ENCODE measurements at regions not wholly inside any gene's neighbourhood (a gene's known extent, or its start where the extent isn't known, plus 50 kb on each side); places are given as distances from the start of the nearest gene placed in this dataset.

GRCh38 chr1:38191461-38191860 is 144.9 kb upstream of the POU3F1 start:
- Histone ChIP-seq H3K4me1 (replicated peaks in 1 of 2; ENCODE audit: control insufficient read depth in 2 of 2, insufficient read depth in 2 of 2, low read length in 2 of 2) (no peaks in the 10 kb centered on the region), H3K27me3 (ENCODE audit: control insufficient read depth in 2 of 2, insufficient read depth in 2 of 2, low read length in 2 of 2) (peaks cover 50 to 80% of the 10 kb centered on the region in 2 experiments), H3K9me1 (ENCODE audit: control insufficient read depth, insufficient read depth, low read length) (no peaks in the 10 kb centered on the region), H3K4me3 (no peak overlapping the region), H3K36me3 (ENCODE audit: control insufficient read depth, insufficient read depth, low read length) (no peaks in the 10 kb centered on the region), H3K79me2 (ENCODE audit: control insufficient read depth, insufficient read depth, low read length) (no peaks in the 10 kb centered on the region), H3K9ac (ENCODE audit: insufficient read depth in 1 of 2, low read depth in 2 of 2, low read length in 2 of 2) (no peak overlapping the region), H3K9me3 (replicated peaks; ENCODE audit: control insufficient read depth, insufficient read depth, low read depth, low read length) (no peaks in the 10 kb centered on the region), H3K4me2 (ENCODE audit: insufficient read depth, low read length) (no peak overlapping the region), H3K27ac (ENCODE audit: extremely low read depth, low read depth, low read length) (no peak overlapping the region), H2AFZ (ENCODE audit: low read depth, low read length) (no peak overlapping the region), H4K20me1 (replicated peaks; ENCODE audit: control insufficient read depth, insufficient read depth, low read length) (no peaks in the 10 kb centered on the region)
- no peak for FAIRE-seq
- no TSS peak for BruUV-seq (replicated peaks)
- in situ Hi-C loops (cut with MboI): no loop called here
- ChIA-PET CTCF (ENCODE audit: low intra/inter-chr PET ratio) (no interaction called here), POLR2A (interaction anchor here (0.5 kb wide), 1 partner anchor 14 kb away, joined by 3 read pairs; no protein-coding TSS in a partner anchor)
- TF ChIP-seq ZNF253 (CRISPR knock-in tag; conservative IDR thresholded peaks at IDR 0.05): no peak
- TF ChIP-seq SRSF9 (IDR thresholded peaks at IDR 0.05; ENCODE audit: borderline replicate concordance, low read depth, low read length): no peak
- no peak for TF ChIP-seq TCF3 (CRISPR knock-in tag; IDR thresholded peaks at IDR 0.05)
- TF ChIP-seq FOXA3 (CRISPR knock-in tag; conservative IDR thresholded peaks at IDR 0.05 in 1 of 2, IDR thresholded peaks at IDR 0.05 in 1 of 2): no peak
- no peak for TF ChIP-seq ZBTB1 (CRISPR knock-in tag; IDR thresholded peaks at IDR 0.05; ENCODE audit: borderline replicate concordance, low read depth)
- TF ChIP-seq CSDE1 (IDR thresholded peaks at IDR 0.05): no peak
- ATAC-seq: no peak
- intact Hi-C loops (cut with micrococcal nuclease): no loop called here
- WGBS (ENCODE audit: insufficient coverage, low coverage, missing lambda C conversion rate): under 1% methylated on average over 7 of the region's 7 CpGs
- DNase-seq (ENCODE audit: extremely low read depth in 1 of 4, low spot score in 3 of 4): no peak

DNA sequence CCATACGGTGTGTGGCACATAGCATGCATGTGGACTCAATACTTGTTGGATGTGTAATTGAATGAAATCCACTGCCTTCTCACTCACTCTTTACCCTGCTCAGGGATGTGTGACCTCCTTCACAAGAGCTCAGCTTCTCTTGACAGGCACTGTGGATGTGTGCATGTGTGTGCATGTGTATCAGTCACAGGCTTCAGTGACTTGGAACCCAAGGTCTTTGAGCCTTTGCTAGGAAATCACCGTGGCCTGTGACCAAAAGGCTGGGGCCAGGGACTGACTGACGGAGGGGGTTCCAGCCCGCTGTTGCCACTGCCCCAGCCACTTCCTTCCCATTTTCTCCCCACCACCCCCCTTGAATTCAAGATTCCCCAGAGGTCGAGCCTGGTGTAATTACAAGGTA is 144.4 kb upstream of the POU3F1 start:
- H3K36me3 ChIP-seq (ENCODE audit: control insufficient read depth, insufficient read depth, low read length): no peaks in the 10 kb centered on the region
- H3K4me2 ChIP-seq (ENCODE audit: insufficient read depth, low read length): no peak overlapping the region
- H3K79me2 ChIP-seq (ENCODE audit: control insufficient read depth, insufficient read depth, low read length): no peaks in the 10 kb centered on the region
- no peaks in the 10 kb centered on the region for H3K9me1 ChIP-seq (ENCODE audit: control insufficient read depth, insufficient read depth, low read length)
- DNase-seq (ENCODE audit: extremely low read depth in 1 of 4, low spot score in 3 of 4) (no peak), FAIRE-seq (no peak), ATAC-seq (no peak)
- H3K27ac ChIP-seq (ENCODE audit: extremely low read depth, low read depth, low read length): no peak overlapping the region
- WGBS (ENCODE audit: insufficient coverage, low coverage, missing lambda C conversion rate): 1% methylated on average over 5 of the region's 5 CpGs
- ChIA-PET CTCF (ENCODE audit: low intra/inter-chr PET ratio) (no interaction called here), POLR2A (no interaction called here)
- H4K20me1 ChIP-seq (replicated peaks; ENCODE audit: control insufficient read depth, insufficient read depth, low read length): no peaks in the 10 kb centered on the region
- TF ChIP-seq SLC30A9 (CRISPR knock-in tag; IDR thresholded peaks at IDR 0.05): no peak
- no peak overlapping the region for H3K4me3 ChIP-seq
- no peaks in the 10 kb centered on the region for H3K9me3 ChIP-seq (replicated peaks; ENCODE audit: control insufficient read depth, insufficient read depth, low read depth, low read length)
- peaks cover 49 to 80% of the 10 kb centered on the region in 2 experiments for H3K27me3 ChIP-seq (ENCODE audit: control insufficient read depth in 2 of 2, insufficient read depth in 2 of 2, low read length in 2 of 2)
- in situ Hi-C loops (cut with MboI): no loop called here
- BruUV-seq (replicated peaks): no TSS peak
- H3K4me1 ChIP-seq (replicated peaks in 1 of 2; ENCODE audit: control insufficient read depth in 2 of 2, insufficient read depth in 2 of 2, low read length in 2 of 2): no peaks in the 10 kb centered on the region
- intact Hi-C loops (cut with micrococcal nuclease): no loop called here
- no peak overlapping the region for H3K9ac ChIP-seq (ENCODE audit: insufficient read depth in 1 of 2, low read depth in 2 of 2, low read length in 2 of 2)
- H2AFZ ChIP-seq (ENCODE audit: low read depth, low read length): no peak overlapping the region

Measured in K562 (cell line).